Progenitor cell of endocrine pancreas (in vitro differentiated cells): ENCODE measurements at regions not wholly inside any gene's neighbourhood (a gene's known extent, or its start where the extent isn't known, plus 50 kb on each side); places are given as distances from the start of the nearest gene placed in this dataset.

Experiments used
- DNase-seq: peaks from one replicate; pipeline ENCODE4 v3.0.0; 2021; ENCODE audit warnings: low spot score; ENCODE audit not compliant: unreplicated experiment
- H3K27ac Mint-ChIP-seq: 2 replicates; pipeline ENCODE4 v1.8.0; 2021; ENCODE audit warnings: mild to moderate bottlenecking, moderate library complexity, mixed read lengths
- H3K27me3 Mint-ChIP-seq: 2 replicates; pipeline ENCODE4 v1.8.0; 2021; ENCODE audit warnings: mixed read lengths
- H3K36me3 Mint-ChIP-seq: 2 replicates; pipeline ENCODE4 v1.8.0; 2022; ENCODE audit warnings: mixed read lengths; ENCODE audit not compliant: insufficient read depth
- H3K4me1 Mint-ChIP-seq: 2 replicates; pipeline ENCODE4 v1.8.0; 2021; ENCODE audit warnings: low read depth, mixed read lengths
- H3K4me3 Mint-ChIP-seq: 2 replicates; pipeline ENCODE4 v1.8.0; 2021; ENCODE audit warnings: low read depth, mild to moderate bottlenecking, moderate library complexity, mixed read lengths
- H3K9me3 Mint-ChIP-seq: 2 replicates; pipeline ENCODE4 v1.8.0; 2021; ENCODE audit warnings: low read depth, mixed read lengths
- TF ChIP-seq, protein P1 (sequence below): fragments of 200-600 bp; sonication (generic); IDR thresholded peaks from one replicate; pipeline ENCODE4 v1.5.0; 2021; ENCODE audit warnings: antibody characterized with exemption, mild to moderate bottlenecking; ENCODE audit not compliant: unreplicated experiment

DNA sequence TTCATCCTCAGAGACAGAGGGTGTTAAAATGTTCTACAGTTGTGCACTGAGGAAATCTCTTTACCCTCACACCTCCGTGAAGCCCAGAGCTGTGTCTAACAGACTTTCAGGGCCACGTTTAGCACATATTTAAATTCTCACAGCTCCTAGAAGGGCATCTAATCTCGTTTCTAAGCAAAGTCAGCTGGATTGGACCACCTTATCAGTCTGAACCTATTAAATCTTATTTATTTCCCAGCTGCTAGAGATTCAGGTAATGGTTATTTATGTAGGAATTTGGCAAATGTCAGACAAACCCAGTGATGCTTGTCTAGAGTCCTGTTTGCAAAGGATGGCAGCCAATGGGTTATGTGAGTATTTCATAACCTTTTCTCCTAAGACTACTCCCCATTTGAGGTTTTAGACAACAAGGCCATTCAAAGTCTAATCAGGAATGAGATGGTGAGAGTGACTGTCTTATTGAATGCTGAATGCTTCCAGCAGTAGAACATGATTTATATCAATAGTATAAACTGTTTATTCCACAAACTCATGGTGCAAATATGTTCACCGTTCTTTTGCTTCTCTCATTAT, 54.8 kb upstream of the EXOC4 start:
- no peak for DNase-seq
- no peak overlapping the region for H3K27ac Mint-ChIP-seq
- no peaks in the 10 kb centered on the region for H3K36me3 Mint-ChIP-seq
- no peaks in the 10 kb centered on the region for H3K9me3 Mint-ChIP-seq
- peaks cover 12% of the 10 kb centered on the region for H3K27me3 Mint-ChIP-seq
- H3K4me1 Mint-ChIP-seq: peaks cover 7% of the 10 kb centered on the region
- H3K4me3 Mint-ChIP-seq: no peak overlapping the region
- TF ChIP-seq, protein P1, sequence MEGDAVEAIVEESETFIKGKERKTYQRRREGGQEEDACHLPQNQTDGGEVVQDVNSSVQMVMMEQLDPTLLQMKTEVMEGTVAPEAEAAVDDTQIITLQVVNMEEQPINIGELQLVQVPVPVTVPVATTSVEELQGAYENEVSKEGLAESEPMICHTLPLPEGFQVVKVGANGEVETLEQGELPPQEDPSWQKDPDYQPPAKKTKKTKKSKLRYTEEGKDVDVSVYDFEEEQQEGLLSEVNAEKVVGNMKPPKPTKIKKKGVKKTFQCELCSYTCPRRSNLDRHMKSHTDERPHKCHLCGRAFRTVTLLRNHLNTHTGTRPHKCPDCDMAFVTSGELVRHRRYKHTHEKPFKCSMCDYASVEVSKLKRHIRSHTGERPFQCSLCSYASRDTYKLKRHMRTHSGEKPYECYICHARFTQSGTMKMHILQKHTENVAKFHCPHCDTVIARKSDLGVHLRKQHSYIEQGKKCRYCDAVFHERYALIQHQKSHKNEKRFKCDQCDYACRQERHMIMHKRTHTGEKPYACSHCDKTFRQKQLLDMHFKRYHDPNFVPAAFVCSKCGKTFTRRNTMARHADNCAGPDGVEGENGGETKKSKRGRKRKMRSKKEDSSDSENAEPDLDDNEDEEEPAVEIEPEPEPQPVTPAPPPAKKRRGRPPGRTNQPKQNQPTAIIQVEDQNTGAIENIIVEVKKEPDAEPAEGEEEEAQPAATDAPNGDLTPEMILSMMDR: no peak

DNA sequence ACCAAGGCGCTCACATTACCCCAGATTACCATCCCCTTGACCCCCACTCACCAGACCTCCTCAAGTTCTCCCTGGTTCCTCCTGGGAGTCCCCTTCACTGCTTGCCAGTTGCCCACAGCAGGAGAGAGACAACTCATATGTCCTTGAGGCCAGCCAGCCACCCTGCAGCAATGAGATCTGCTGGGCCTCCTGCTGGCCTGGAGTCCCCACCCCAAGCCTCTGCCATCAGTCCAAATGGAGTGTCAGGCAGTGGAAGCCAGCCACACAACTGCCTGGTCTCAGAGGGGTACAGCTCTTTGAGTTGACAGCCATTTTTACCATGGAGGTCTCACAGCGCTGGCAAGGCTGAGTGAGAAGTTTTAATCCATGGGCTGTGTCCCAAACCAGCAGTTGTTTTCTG, 53.0 kb upstream of the EXOC4 start:
- Mint-ChIP-seq H3K9me3 (no peaks in the 10 kb centered on the region), H3K36me3 (no peaks in the 10 kb centered on the region), H3K27ac (no peak overlapping the region), H3K4me3 (no peak overlapping the region), H3K4me1 (peaks cover 7% of the 10 kb centered on the region), H3K27me3 (peaks cover 12% of the 10 kb centered on the region)
- TF ChIP-seq, protein P1: no peak
- no peak for DNase-seq

DNA sequence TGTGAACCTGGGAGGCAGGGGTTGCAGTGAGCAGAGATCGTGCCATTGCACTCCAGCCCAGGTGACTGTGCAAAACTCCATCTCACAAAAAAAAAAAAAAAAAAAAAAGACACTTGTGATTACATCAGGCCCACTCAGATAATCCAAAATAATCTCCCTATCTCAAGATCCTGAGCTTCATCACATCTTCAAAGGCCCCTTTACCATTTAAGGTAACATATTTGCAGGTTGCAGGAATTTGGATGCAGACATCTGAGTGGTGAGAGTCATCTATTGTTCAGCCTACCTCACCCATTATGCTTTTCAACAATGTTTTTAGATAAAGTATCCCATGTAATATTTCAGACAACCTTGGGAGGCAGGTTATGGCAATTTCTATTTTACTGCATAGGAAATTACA, 51.4 kb upstream of the EXOC4 start:
- no peak for DNase-seq
- TF ChIP-seq, protein P1: no peak
- Mint-ChIP-seq H3K4me1 (peaks cover 7% of the 10 kb centered on the region), H3K36me3 (no peaks in the 10 kb centered on the region), H3K4me3 (no peak overlapping the region), H3K27me3 (peaks cover 7% of the 10 kb centered on the region), H3K27ac (no peak overlapping the region), H3K9me3 (no peaks in the 10 kb centered on the region)

DNA sequence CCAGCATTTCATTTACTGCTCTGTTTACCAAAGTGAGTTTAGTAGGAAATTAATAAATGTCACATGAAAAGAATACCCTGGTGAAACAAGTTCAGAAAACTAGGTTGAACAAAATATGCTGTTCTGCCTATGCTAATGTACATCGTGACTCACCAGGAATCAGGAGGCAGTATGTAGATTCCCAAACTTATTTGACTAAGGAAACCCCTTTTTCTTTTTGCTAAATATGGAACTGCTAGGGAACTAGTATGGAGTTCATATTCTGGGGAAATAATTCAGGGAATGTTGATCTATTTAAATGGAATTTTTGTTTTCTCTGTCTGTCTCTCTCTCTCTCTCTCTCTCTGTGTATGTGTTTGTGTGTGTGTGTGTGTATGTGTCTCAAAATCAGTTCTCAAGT, 49.9 kb upstream of the EXOC4 start:
- H3K4me3 Mint-ChIP-seq: no peak overlapping the region

More for the DNA sequence above, 49.9 kb upstream of the EXOC4 start:
- H3K4me1 Mint-ChIP-seq: no peaks in the 10 kb centered on the region
- no peak overlapping the region for H3K27ac Mint-ChIP-seq
- no peaks in the 10 kb centered on the region for H3K27me3 Mint-ChIP-seq
- DNase-seq: no peak
- H3K36me3 Mint-ChIP-seq: no peaks in the 10 kb centered on the region
- TF ChIP-seq, protein P1: no peak
- H3K9me3 Mint-ChIP-seq: peaks cover 2% of the 10 kb centered on the region
